Activated T-helper 17 cell treated with anti-CD3 and anti-CD28 coated beads, Interleukin-2, amount 50 U/mL, for 72 hours (primary cell): ENCODE measurements at regions not wholly inside any gene's neighbourhood (a gene's known extent, or its start where the extent isn't known, plus 50 kb on each side); places are given as distances from the start of the nearest gene placed in this dataset.

Experiments used
- ATAC-seq: fragments of 150-1000 bp; cut with Tn5 transposase; replicated peaks from 2 replicates; pipeline ENCODE4 v1.10.0; 2021; ENCODE audit warnings: mild to moderate bottlenecking, moderate library complexity
- H3K27ac Mint-ChIP-seq: one replicate; pipeline ENCODE4 v1.8.0; 2022; ENCODE audit warnings: mixed read lengths
- H3K27me3 Mint-ChIP-seq: one replicate; pipeline ENCODE4 v1.8.0; 2022; ENCODE audit warnings: mixed read lengths
- H3K36me3 Mint-ChIP-seq: one replicate; pipeline ENCODE4 v1.8.0; 2022; ENCODE audit warnings: low read depth, mild to moderate bottlenecking, mixed read lengths
- H3K4me1 Mint-ChIP-seq: one replicate; pipeline ENCODE4 v1.8.0; 2022; ENCODE audit warnings: mixed read lengths
- H3K4me3 Mint-ChIP-seq: one replicate; pipeline ENCODE4 v1.8.0; 2022; ENCODE audit warnings: mild to moderate bottlenecking, mixed read lengths
- H3K9me3 Mint-ChIP-seq: one replicate; pipeline ENCODE4 v1.8.0; 2022; ENCODE audit warnings: mixed read lengths

DNA sequence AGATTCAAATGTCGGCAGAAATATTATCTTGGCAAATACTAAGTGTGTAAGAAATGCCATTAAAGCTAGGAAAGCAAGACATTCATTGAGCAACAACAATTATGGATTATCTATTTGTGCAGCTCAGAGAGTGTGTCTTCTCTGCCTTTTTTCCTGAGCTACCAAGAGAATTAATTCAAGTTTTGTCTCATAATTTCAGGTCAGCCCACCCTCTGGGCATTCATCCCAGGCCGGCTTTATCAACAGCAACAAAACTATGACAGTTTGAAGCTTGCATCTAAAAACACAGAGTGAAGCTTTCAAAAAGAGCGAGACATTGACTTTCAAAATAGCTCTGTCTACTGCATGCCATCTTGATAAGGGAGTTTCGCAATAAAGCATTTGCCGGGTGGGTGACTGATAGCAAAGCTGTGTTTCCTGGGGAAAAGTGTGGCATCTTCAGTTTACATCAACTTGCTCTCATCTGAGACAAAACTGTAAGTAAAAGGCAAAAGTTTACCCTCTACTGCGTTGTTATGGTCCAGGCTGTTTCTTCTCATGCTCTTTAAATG, 182.4 kb downstream of the IRX1 start:
- Mint-ChIP-seq H3K27me3 (no peaks in the 10 kb centered on the region), H3K27ac (no peak overlapping the region), H3K4me1 (no peaks in the 10 kb centered on the region), H3K4me3 (no peak overlapping the region), H3K36me3 (no peaks in the 10 kb centered on the region), H3K9me3 (peaks cover 2% of the 10 kb centered on the region)
- ATAC-seq, result no peak

DNA sequence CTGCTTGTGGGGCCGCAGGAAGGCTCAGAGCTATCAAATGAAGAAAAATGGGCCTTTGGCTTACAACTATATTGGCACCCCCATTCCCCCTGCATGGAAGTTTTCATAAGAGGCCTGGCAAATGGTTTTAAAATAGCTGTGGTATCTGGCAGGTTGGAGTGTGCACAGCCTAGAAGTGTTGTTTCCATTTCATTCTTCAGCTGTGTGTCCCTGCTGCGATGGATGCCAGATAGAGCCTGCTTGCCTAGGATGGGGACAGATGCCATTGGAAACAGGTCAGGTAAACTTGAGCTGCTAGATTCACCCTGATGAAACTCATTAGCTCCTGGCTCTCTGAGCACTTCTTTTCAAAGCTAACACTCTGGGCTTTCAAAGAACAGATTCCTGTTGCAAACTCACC, 183.3 kb downstream of the IRX1 start:
- no peaks in the 10 kb centered on the region for H3K36me3 Mint-ChIP-seq
- no peak overlapping the region for H3K4me3 Mint-ChIP-seq
- no peaks in the 10 kb centered on the region for H3K4me1 Mint-ChIP-seq
- no peak for ATAC-seq
- H3K27me3 Mint-ChIP-seq, result no peaks in the 10 kb centered on the region
- H3K27ac Mint-ChIP-seq, result no peak overlapping the region
- peaks cover 7% of the 10 kb centered on the region for H3K9me3 Mint-ChIP-seq

DNA sequence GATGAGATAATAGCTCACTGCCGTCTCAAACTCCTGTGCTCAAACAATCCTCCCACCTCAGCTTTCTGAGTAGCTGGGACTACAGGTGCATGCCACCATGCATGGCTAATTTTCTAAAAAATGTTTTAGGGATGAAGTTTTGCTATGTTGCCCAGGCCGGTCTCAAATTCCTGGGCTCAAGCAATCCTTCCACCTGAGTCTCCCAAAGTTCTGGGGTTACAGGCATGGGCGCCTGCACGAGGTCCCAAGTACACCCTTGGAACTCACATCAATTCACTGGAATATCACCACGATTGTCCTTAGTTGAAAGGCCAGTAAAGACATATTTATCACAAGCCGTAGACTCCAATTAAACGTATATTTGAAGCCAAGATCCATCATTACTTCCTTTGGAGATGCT, 184.6 kb downstream of the IRX1 start:
- no peaks in the 10 kb centered on the region for H3K4me1 Mint-ChIP-seq
- no peak overlapping the region for H3K4me3 Mint-ChIP-seq
- H3K27me3 Mint-ChIP-seq, result no peaks in the 10 kb centered on the region
- H3K9me3 Mint-ChIP-seq, result peaks cover 7% of the 10 kb centered on the region
- no peak for ATAC-seq
- no peak overlapping the region for H3K27ac Mint-ChIP-seq
- H3K36me3 Mint-ChIP-seq, result no peaks in the 10 kb centered on the region

DNA sequence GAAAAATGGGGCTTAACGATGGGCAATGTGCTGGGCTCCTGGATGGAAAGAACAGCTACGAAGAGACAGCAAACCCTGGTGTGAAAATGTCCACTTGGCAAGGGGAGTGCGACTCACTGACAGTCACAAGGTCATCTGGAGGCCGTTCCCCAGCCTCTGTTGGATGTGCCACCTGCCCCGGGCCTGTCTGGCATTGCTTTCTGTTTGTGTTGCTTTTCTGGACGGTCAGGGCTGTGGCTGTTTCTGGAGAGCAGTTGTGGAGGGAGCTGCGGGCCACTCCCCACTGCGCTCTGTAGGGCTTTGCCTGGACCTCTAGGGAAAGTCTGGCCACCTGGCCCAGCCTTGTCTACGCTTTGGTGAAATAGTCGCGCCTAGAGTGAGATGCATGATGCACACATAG, 185.3 kb downstream of the IRX1 start:
- Mint-ChIP-seq H3K4me3 (no peak overlapping the region), H3K27me3 (no peaks in the 10 kb centered on the region), H3K27ac (no peak overlapping the region), H3K4me1 (no peaks in the 10 kb centered on the region), H3K9me3 (peaks cover 7% of the 10 kb centered on the region), H3K36me3 (no peaks in the 10 kb centered on the region)
- no peak for ATAC-seq

DNA sequence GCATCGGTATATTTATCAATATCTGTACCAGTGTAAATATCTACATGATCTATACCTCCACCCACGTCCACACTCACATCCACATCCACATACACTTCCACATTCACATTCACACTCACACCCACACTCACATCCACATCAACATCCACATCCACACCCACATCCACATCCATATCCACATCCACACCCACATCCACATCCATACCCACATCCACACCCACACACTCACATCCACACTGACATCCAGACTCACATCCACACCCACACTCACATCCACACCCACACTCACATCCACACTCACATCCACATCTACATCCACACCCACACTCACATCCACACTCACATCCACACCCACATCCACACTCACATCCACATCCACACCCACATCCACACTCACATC, 189.2 kb downstream of the IRX1 start:
- H3K9me3 Mint-ChIP-seq, result peaks cover 7% of the 10 kb centered on the region

DNA sequence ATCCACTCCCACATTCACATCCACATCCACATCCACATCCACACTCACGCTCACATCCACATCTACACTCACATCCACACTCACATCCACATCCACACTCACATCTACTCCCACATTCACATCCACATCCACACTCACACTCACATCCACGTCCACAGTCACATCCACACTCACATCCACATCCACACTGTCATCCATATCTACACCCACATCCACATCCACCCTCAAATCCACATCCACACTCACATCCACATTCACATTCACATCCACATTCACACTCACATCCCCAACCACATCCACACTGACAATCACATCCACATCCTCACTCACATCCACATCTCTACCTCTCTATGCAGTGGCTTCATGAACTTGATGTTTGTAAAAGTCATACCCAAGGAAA, 190.5 kb downstream of the IRX1 start:
- H3K27me3 Mint-ChIP-seq, result no peaks in the 10 kb centered on the region
- peaks cover 7% of the 10 kb centered on the region for H3K9me3 Mint-ChIP-seq
- H3K4me1 Mint-ChIP-seq, result no peaks in the 10 kb centered on the region
- H3K27ac Mint-ChIP-seq, result no peak overlapping the region
- H3K36me3 Mint-ChIP-seq, result no peaks in the 10 kb centered on the region
- H3K4me3 Mint-ChIP-seq, result no peak overlapping the region
- ATAC-seq, result no peak

More for the DNA sequence above, 189.2 kb downstream of the IRX1 start:
- Mint-ChIP-seq H3K27me3 (no peaks in the 10 kb centered on the region), H3K27ac (no peak overlapping the region), H3K4me3 (no peak overlapping the region), H3K4me1 (no peaks in the 10 kb centered on the region), H3K36me3 (no peaks in the 10 kb centered on the region)
- ATAC-seq, result no peak

DNA sequence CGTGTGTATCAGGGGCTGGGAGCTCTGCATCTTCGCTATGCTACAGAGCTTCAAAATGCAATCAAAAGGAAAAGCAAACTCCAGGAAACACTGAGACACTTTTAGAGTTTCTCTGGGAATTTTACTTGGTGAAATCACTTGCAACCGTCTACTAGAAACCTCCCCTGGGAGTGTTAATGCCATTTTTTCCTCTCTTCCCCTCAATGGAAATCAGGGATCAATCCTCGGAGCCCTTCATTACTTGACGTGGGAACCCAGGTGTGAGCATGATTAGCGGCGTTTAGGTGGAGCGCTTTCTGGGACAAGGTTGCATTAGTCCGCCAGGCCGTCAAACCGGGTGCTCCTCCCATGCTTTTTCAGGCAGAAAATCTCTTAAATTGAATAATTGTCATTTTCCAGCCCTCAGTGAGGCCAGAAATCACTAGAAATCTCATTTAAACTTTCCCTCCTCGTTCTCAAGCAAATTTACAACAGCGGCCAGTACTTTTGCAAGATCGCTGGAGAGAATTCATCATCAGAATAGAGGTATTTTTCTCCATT, 191.3 kb downstream of the IRX1 start:
- ATAC-seq, result no peak
- H3K27me3 Mint-ChIP-seq, result no peaks in the 10 kb centered on the region
- H3K36me3 Mint-ChIP-seq, result no peaks in the 10 kb centered on the region
- peaks cover 7% of the 10 kb centered on the region for H3K9me3 Mint-ChIP-seq
- H3K4me3 Mint-ChIP-seq, result no peak overlapping the region
- no peaks in the 10 kb centered on the region for H3K4me1 Mint-ChIP-seq
- H3K27ac Mint-ChIP-seq, result no peak overlapping the region

DNA sequence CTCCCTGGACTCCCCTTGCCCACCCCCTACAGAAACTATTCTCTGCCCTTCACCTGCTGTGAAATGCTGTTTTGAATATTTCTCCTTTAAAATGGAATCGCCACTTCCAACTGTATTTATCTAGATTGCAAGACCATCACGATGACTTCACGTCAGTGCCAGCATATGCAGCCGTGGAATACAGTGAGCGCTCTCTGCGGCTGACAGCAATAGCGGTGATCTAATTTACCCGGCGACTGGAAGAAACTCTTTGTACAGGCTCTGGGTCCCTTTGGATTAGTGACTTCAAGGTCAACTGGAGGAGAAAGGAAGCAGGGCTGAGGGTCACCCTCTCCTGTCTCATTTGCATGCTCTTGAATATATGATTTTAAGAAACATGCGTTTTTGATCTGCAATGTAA, 192.0 kb downstream of the IRX1 start:
- H3K27ac Mint-ChIP-seq, result no peak overlapping the region
- no peaks in the 10 kb centered on the region for H3K4me1 Mint-ChIP-seq
- no peak for ATAC-seq
- no peak overlapping the region for H3K4me3 Mint-ChIP-seq
- H3K27me3 Mint-ChIP-seq, result no peaks in the 10 kb centered on the region
- peaks cover 7% of the 10 kb centered on the region for H3K9me3 Mint-ChIP-seq
- no peaks in the 10 kb centered on the region for H3K36me3 Mint-ChIP-seq

DNA sequence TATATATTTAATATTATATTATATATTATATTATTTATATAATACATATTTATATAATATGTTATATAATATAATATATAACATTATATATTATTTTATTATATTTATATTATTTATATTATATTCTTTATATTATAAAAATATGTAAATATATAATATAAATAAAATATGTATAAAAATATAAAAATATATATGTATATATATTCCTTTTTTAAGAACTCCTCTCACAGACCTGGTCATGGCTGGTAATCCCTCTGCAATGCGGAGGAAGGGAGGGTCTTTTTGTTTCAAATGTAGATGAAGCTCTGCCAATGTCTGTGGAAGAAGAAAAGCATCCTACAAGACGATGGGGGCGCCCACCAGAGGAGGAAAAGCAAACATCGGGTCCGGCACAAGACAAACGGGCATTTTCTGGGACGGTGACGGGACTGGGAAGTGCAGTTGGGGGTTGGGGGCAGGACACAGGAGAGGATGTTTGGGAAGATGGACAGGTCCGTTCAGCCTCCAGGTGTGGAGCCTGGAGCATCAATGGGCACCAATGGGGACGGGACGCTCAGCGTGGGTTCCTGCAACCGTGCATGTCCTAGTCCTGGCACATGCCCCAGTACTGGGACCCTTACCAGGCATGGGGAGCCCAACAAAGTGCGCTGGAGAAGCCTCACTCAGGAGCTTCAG, 194.0 kb downstream of the IRX1 start:
- no peak overlapping the region for H3K4me3 Mint-ChIP-seq
- ATAC-seq, result no peak

DNA sequence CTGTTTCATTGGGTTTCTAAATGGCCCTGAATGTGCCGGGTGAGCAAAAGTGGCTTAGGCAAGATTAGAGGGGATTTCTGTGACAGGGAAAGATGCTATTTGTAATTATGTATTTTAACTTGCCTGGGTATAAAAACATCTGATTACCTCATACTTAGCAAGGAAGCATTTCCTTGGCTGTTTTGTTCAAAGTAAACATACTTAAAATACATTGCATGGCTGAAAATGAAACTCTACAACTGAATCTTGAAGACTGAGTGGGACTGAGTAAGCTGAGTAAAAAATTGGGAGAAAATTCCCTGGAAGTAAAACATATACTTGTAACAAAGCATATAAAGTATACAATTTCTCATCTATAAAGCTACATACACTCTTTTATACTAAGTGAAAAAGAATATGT, 197.5 kb downstream of the IRX1 start:
- Mint-ChIP-seq H3K27ac (no peak overlapping the region), H3K27me3 (no peaks in the 10 kb centered on the region), H3K4me1 (no peaks in the 10 kb centered on the region), H3K4me3 (no peak overlapping the region), H3K9me3 (peaks cover 4% of the 10 kb centered on the region), H3K36me3 (no peaks in the 10 kb centered on the region)
- ATAC-seq, result no peak

More for the DNA sequence above, 194.0 kb downstream of the IRX1 start:
- no peaks in the 10 kb centered on the region for H3K27me3 Mint-ChIP-seq
- no peaks in the 10 kb centered on the region for H3K4me1 Mint-ChIP-seq
- peaks cover 4% of the 10 kb centered on the region for H3K9me3 Mint-ChIP-seq
- no peaks in the 10 kb centered on the region for H3K36me3 Mint-ChIP-seq
- no peak overlapping the region for H3K27ac Mint-ChIP-seq

DNA sequence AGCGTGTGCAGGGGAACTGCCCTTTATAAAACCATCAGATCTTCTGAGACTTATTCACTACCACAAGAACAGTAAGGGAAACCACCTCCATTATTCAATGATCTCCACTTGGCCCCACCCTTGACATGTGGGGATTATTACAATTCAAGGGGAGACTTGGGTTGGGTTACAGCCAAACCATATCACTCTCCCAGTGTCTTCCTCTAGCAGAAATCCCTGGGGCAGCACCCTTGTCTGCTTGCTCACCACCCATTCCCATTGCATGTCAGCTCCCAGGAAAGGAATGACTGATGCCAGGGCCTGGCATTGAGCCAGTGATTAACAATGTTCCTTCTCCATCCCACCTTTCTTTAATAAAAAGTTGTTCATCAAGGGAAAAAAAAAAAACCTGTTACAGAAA, 199.0 kb downstream of the IRX1 start:
- H3K4me1 Mint-ChIP-seq, result no peaks in the 10 kb centered on the region
- H3K27ac Mint-ChIP-seq, result no peak overlapping the region
- ATAC-seq, result no peak
- no peaks in the 10 kb centered on the region for H3K36me3 Mint-ChIP-seq
- no peak overlapping the region for H3K4me3 Mint-ChIP-seq
- no peaks in the 10 kb centered on the region for H3K27me3 Mint-ChIP-seq
- H3K9me3 Mint-ChIP-seq, result peaks cover 4% of the 10 kb centered on the region

DNA sequence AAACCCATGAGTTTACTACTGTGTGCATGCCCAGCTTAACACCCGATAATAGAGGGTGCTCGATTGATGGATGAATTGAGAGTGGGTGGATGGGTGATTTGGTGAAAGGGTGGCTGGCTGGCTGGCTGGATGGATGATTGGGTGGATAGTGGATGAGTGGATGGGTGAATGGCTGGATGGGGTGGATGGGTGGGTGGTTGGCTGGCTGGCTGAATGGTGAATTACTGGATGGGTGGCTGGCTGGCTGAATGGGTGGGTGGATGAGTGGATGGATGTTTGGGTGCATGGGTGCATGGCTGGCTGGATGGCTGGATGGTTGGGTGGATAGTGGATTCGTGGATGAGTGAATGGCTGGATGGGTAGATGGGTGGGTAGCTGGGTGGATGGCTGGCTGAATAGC, 201.1 kb downstream of the IRX1 start:
- no peaks in the 10 kb centered on the region for H3K4me1 Mint-ChIP-seq
- no peaks in the 10 kb centered on the region for H3K36me3 Mint-ChIP-seq
- no peak overlapping the region for H3K27ac Mint-ChIP-seq
- peaks cover 9% of the 10 kb centered on the region for H3K9me3 Mint-ChIP-seq
- H3K4me3 Mint-ChIP-seq, result no peak overlapping the region
- no peaks in the 10 kb centered on the region for H3K27me3 Mint-ChIP-seq
- ATAC-seq, result no peak

DNA sequence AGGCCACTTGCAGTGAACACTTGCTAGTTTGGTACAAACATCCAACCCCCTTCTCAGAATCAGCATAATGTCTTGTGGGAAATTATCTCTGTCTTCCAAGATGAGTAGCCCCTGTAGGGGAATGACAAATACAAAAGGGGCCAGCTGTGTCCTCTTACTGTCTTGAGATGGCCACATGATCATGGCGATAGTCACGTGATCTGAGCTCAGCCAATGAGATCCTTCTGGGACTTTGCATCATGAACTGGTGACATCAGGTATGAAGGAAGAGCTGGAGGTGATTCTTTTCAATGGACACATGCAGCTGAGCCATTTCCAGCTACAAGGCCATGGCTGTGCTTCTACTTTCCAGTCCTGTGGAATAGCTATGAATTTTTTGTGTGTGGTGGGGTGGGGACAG, 206.3 kb downstream of the IRX1 start:
- Mint-ChIP-seq H3K36me3 (no peaks in the 10 kb centered on the region), H3K9me3 (peaks cover 7% of the 10 kb centered on the region), H3K27ac (no peak overlapping the region), H3K27me3 (no peaks in the 10 kb centered on the region), H3K4me1 (no peaks in the 10 kb centered on the region), H3K4me3 (no peak overlapping the region)
- no peak for ATAC-seq

DNA sequence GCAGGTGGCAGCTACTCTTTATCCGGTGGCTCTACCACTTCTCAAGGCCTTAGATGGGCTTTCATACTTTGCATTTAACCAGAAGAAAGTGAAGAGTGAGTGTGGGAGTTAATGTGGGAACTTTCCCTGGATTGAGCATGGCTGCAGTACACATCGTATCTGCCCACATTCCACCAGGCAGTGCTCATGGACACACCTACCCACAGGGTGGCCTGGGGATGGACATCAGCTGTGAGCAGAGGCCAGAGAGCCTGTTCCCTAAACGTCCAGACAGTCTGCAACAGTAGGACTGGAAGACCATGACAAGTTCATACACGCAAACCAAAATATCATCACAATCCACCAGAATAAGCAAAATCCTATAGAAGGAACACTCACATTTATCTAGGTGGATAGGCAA, 213.8 kb downstream of the IRX1 start:
- no peaks in the 10 kb centered on the region for H3K36me3 Mint-ChIP-seq
- no peak overlapping the region for H3K27ac Mint-ChIP-seq
- H3K9me3 Mint-ChIP-seq, result peaks cover 28% of the 10 kb centered on the region
- H3K4me3 Mint-ChIP-seq, result no peak overlapping the region
- H3K27me3 Mint-ChIP-seq, result no peaks in the 10 kb centered on the region
- H3K4me1 Mint-ChIP-seq, result no peaks in the 10 kb centered on the region
- no peak for ATAC-seq

DNA sequence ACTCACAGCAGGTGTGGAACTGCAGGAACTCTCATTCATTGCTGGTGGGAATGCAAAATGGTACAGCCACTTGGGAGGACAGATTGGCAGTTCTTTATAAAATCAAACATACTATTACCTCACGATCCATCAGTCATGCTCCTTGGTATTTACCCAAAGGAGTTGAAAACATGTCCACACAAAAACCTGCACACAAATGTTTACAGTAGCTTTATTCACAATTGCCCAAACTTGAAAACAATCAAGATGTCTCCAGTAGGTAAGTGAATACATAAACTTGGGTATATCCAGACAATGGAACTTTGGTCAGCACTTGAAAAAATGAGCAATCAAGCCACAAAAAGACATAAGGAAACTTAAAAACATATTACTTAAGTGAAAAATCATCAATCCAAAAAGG, 215.5 kb downstream of the IRX1 start:
- Mint-ChIP-seq H3K36me3 (no peaks in the 10 kb centered on the region), H3K9me3 (peaks cover 28% of the 10 kb centered on the region), H3K4me1 (no peaks in the 10 kb centered on the region), H3K27me3 (no peaks in the 10 kb centered on the region), H3K4me3 (no peak overlapping the region), H3K27ac (no peak overlapping the region)
- no peak for ATAC-seq
